ENCODE measurements at regions not wholly inside any gene's neighbourhood (a gene's known extent, or its start where the extent isn't known, plus 50 kb on each side); places are given as distances from the start of the nearest gene placed in this dataset.

- POLR2A ChIA-PET, result no interaction called here
- CTCF ChIA-PET, result no interaction called here
- TF ChIP-seq, protein P1, sequence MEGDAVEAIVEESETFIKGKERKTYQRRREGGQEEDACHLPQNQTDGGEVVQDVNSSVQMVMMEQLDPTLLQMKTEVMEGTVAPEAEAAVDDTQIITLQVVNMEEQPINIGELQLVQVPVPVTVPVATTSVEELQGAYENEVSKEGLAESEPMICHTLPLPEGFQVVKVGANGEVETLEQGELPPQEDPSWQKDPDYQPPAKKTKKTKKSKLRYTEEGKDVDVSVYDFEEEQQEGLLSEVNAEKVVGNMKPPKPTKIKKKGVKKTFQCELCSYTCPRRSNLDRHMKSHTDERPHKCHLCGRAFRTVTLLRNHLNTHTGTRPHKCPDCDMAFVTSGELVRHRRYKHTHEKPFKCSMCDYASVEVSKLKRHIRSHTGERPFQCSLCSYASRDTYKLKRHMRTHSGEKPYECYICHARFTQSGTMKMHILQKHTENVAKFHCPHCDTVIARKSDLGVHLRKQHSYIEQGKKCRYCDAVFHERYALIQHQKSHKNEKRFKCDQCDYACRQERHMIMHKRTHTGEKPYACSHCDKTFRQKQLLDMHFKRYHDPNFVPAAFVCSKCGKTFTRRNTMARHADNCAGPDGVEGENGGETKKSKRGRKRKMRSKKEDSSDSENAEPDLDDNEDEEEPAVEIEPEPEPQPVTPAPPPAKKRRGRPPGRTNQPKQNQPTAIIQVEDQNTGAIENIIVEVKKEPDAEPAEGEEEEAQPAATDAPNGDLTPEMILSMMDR (IDR thresholded peaks at IDR 0.05; ENCODE audit: control extremely low read depth, extremely low read depth, low read depth, missing control alignments), result no peak
- DNase-seq (ENCODE audit: extremely low spot score), result no peak
Observed at GRCh38 chr13:106774621-106775020, 206.7 kb upstream of the ARGLU1 start.

DNA sequence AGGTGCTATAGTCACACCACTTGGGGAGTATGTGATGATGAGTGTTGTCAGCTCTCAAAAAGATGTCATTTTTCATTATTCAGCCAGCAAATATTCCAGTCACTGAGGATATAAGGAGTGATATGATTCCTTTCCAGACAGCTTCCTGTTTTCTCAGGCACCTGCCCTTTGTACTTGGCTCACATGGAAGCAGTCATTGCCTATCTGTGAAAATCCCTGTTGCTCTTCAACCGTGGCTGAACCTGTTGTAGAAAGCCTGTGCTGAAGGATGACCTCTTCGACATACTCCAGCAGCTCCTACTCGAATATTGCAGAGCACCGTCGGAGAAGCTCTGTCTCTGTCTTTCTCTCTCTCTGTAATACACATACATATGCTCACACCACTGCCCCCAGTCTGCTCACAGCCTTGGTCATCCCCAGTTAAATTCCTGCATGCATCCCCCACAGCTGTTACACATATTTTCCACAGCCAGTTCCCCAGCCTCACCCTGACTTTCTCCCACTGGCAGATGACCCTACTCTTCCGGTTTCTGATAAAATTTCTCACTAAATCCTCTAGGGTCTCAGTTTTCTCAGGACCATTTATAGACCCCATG lies 204.2 kb upstream of the ARGLU1 start:
- DNase-seq (ENCODE audit: extremely low spot score), result no peak
- ChIA-PET CTCF (interaction anchor here (1.0 kb wide), 1 partner anchor 8 kb away, joined by 3 read pairs; no protein-coding TSS in a partner anchor), POLR2A (no interaction called here)
- TF ChIP-seq, protein P1 (IDR thresholded peaks at IDR 0.05; ENCODE audit: control extremely low read depth, extremely low read depth, low read depth, missing control alignments), result no peak

- CTCF ChIA-PET, result no interaction called here
- TF ChIP-seq, protein P1 (IDR thresholded peaks at IDR 0.05; ENCODE audit: control extremely low read depth, extremely low read depth, low read depth, missing control alignments), result no peak
- DNase-seq (ENCODE audit: extremely low spot score), result no peak
- POLR2A ChIA-PET, result no interaction called here
Observed at GRCh38 chr13:106768991-106769390, 201.1 kb upstream of the ARGLU1 start.

DNA sequence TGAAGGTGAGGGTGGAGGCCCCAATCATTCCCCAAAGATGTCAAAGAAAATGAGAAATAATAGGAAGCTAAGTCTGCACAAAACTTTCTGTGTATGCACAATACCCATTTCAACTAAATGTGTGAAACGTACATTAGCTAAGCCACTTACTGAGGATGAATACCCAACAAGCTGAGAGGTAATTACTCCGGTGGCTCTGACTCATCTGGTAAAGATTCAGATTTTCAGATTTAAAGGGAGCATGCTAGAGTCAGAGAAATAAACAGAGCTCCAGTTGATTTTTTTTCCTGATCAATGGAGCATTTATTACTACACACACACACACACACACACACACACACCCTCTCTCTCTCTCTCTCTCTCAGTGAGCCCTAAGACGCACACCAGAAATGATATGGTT lies 194.8 kb upstream of the ARGLU1 start:
- no peak for DNase-seq (ENCODE audit: extremely low spot score)
- CTCF ChIA-PET, result no interaction called here
- POLR2A ChIA-PET, result no interaction called here
- TF ChIP-seq, protein P1 (IDR thresholded peaks at IDR 0.05; ENCODE audit: control extremely low read depth, extremely low read depth, low read depth, missing control alignments), result no peak

DNA sequence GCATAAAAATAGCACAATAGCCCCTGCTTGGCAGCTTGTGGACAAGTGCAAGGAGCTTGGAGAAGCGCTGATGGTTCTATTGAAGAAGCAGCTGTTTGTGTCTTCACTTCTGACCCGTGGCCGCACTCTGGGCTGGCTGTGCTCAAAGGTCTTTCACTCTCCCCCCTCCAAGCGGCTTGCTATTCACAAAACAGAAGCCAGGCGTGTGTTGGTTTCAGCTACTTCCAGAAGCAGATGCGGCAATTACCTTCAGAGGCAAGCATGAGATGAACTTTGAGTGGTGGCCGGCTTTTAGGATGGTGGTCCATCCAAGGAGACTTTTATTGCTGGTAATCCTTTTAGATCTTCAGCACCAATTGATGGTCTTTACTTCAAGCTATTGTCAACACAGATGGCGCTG lies 188.5 kb upstream of the ARGLU1 start:
- TF ChIP-seq, protein P1 (IDR thresholded peaks at IDR 0.05; ENCODE audit: control extremely low read depth, extremely low read depth, low read depth, missing control alignments), result no peak
- CTCF ChIA-PET, result no interaction called here
- POLR2A ChIA-PET, result no interaction called here
- DNase-seq (ENCODE audit: extremely low spot score), result no peak

DNA sequence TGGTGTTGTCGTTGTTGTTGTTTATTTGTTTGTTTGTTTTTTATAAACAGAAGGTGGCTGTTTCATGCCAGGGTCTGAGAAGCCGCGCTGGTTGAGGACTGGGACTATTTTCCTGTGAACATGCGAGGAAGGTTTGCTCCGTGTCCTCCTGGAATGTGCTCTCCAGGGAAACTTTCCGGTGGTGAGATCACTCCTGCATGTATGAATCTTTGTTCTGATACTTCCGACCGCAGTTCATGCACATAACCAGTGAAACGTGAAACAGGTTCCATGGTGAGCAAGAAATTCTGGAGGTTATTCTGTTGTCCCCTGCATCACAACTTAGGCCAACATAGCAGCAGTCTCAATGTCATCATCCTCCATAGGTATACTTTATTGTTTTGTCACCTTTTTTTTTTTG lies 187.6 kb upstream of the ARGLU1 start:
- ChIA-PET POLR2A (no interaction called here), CTCF (no interaction called here)
- DNase-seq (ENCODE audit: extremely low spot score), result no peak
- TF ChIP-seq, protein P1 (IDR thresholded peaks at IDR 0.05; ENCODE audit: control extremely low read depth, extremely low read depth, low read depth, missing control alignments), result no peak

DNA sequence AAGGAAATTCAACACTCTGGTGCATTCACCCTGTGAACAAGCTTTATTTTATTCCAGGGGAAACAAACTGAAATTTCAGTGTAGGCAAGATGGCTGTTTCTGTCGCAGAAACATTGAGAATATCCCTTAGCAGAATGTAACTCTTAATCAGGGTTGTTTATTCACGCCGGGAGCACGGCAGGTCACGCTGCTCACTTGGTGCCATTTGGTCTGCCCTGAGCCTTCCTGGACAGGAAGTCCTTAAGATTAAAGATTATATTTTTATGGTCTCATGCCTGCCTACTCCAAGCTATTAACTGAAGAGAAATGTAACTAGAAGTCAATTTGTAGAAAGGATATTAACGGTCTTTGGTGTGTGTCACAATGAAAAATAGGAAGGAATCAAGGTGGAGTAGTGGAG lies 185.3 kb upstream of the ARGLU1 start:
- ChIA-PET CTCF (no interaction called here), POLR2A (no interaction called here)
- no peak for DNase-seq (ENCODE audit: extremely low spot score)
- TF ChIP-seq, protein P1 (IDR thresholded peaks at IDR 0.05; ENCODE audit: control extremely low read depth, extremely low read depth, low read depth, missing control alignments), result no peak
